ENCODE measurements at regions not wholly inside any gene's neighbourhood (a gene's known extent, or its start where the extent isn't known, plus 50 kb on each side); places are given as distances from the start of the nearest gene placed in this dataset.
"Not testable (repeated sequence)": the region's sequence is repeated elsewhere in the genome, so short reads cannot be mapped to it uniquely, and the experiment has no call there.

DNA sequence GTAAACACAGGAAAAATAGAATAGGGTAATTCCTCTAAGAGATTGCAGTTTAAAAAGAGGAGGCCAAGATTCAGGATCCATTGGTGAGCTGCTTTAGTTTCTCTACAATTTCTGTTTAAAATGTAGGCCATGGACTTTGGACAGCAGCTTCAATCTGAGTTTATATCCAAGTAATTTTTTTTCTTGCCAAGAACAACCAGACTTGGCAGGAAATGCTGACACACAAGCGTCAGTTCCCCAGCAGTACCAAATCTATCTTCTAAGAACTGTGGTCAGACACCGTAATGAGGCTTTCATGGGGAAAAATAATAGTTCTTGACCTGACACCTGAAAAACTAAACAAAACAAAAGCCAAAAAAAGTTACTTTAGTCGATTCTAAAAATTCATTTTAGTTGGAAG lies 528.8 kb downstream of the CSNK1G3 start:
- Mint-ChIP-seq H3K9me3 (peaks cover 4% of the 10 kb centered on the region), H3K36me3 (ENCODE audit: low read depth) (no peaks in the 10 kb centered on the region), H3K27ac (no peak overlapping the region), H3K4me1 (no peaks in the 10 kb centered on the region), H3K27me3 (no peaks in the 10 kb centered on the region), H3K4me3 (no peak overlapping the region)
- no peak for ATAC-seq
- no peak for DNase-seq

DNA sequence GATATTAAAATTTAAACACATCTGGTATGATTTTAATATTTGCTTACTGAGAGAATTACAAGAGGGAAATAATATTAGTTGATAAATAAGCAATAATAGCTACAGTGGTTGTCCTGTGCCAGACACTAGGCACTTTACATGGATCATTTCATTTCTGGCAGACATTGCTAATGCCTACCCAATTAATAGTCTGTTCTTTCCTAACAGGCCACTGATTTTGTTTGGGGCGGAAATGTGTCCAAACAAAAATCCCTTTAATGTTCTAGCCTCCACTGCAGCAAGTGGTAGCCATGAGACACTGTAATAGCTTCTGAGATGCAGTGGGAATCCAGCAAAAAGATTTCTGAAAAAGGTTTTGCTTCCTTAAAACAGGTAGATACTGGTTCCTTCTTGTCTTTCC lies 527.4 kb downstream of the CSNK1G3 start:
- H3K36me3 Mint-ChIP-seq (ENCODE audit: low read depth): no peaks in the 10 kb centered on the region
- peaks cover 4% of the 10 kb centered on the region for H3K9me3 Mint-ChIP-seq
- no peak for ATAC-seq
- H3K27me3 Mint-ChIP-seq: no peaks in the 10 kb centered on the region
- no peak overlapping the region for H3K27ac Mint-ChIP-seq
- DNase-seq: no peak
- H3K4me1 Mint-ChIP-seq: no peaks in the 10 kb centered on the region
- H3K4me3 Mint-ChIP-seq: no peak overlapping the region

DNA sequence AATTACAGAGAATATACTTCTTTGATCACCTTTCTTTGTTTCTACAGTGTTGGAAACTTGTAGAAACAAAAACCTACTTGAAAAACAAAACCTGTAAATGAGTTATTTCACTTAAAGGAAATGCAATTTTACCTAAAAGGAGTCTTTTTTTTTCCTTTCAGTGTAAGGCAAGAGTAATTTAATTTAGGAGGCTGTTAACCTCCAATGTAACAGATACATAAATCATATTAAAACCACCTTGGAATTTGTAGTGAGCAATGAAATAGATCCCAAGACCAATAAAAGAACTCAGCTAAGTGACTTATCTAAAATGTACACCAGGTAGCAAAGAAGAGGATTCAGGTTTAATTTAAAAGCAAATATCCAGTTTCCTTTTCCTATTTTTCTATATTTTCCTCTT lies 524.8 kb downstream of the CSNK1G3 start:
- Mint-ChIP-seq H3K4me1 (peaks cover 1% of the 10 kb centered on the region), H3K27me3 (no peaks in the 10 kb centered on the region), H3K36me3 (ENCODE audit: low read depth) (no peaks in the 10 kb centered on the region), H3K4me3 (no peak overlapping the region), H3K27ac (no peak overlapping the region), H3K9me3 (peaks cover 4% of the 10 kb centered on the region)
- no peak for DNase-seq
- ATAC-seq: no peak

DNA sequence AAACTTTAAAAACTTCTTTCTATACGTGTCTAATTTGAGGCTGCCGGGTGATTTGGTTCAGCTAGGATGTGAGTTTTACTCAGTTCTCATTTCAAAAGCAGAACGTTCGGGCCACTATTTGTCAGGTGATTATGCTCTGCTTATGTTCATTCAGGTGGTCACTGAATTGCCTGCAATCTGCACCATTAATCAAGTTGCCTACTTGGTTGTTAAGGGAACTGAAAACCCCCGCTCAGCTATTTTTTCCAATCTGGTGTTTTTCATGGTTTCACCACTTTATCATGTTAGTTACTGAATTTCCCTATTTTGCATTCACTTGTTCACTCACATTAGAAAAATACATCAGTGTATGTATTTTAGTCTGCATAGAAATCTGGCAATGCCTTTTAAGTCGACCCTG lies 523.0 kb downstream of the CSNK1G3 start:
- no peak overlapping the region for H3K27ac Mint-ChIP-seq
- no peak for ATAC-seq
- no peaks in the 10 kb centered on the region for H3K9me3 Mint-ChIP-seq
- H3K36me3 Mint-ChIP-seq (ENCODE audit: low read depth): no peaks in the 10 kb centered on the region
- peaks cover 1% of the 10 kb centered on the region for H3K4me1 Mint-ChIP-seq
- DNase-seq: no peak
- no peak overlapping the region for H3K4me3 Mint-ChIP-seq
- no peaks in the 10 kb centered on the region for H3K27me3 Mint-ChIP-seq

DNA sequence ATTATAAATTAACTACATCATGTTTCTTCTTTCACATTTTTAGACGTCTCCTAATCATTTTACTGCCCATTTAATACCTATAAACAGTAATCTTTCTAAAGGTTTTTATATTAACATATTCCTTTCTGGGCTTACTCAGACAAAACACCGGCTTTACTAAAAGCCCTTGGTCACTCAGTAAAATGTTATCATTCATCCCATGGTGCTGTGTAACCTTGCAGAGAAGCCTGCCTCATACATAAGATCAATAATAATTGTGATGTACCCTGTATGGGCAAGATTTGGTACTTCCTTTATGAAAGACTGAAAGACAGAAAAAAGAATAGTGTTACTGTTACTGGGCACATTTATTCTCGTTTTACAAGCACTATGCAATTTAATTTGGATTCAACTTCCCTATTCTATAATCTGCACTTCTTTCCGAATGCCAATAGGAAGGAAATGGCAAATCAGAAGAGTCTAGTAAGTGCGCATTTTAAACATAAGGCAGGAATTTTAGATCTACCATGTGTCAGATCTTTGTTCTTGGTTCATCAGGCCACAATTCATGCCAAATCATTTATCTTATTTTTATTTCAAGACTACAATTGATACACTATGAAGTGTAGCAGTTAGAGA lies 522.2 kb downstream of the CSNK1G3 start:
- ATAC-seq: no peak
- Mint-ChIP-seq H3K27me3 (no peaks in the 10 kb centered on the region), H3K4me3 (no peak overlapping the region), H3K9me3 (no peaks in the 10 kb centered on the region), H3K36me3 (ENCODE audit: low read depth) (no peaks in the 10 kb centered on the region), H3K27ac (no peak overlapping the region), H3K4me1 (peaks cover 1% of the 10 kb centered on the region)
- no peak for DNase-seq

DNA sequence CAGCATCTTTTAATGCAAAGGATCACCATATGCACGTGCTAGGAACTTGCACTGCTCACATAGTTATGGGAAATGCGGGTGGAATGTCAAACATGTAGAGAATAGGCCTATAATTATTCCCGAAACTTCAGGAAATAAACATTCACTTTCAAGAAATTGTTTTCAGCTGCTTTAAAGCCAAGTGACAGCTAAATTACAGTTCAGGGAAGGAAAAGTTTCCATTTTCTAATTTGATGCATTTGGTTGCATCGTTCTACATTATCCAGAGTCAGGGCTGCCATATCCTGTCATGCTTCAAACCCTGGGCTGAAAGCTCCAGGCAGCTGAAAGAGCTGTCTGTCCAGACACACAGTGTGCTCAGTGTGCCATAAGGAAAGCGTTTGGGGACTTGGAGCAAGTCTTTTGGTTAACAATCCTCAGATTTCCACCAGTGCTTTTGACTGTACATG lies 518.1 kb downstream of the CSNK1G3 start:
- no peak for DNase-seq
- ATAC-seq: no peak
- Mint-ChIP-seq H3K36me3 (ENCODE audit: low read depth) (no peaks in the 10 kb centered on the region), H3K9me3 (peaks cover 4% of the 10 kb centered on the region), H3K4me1 (peaks cover 1% of the 10 kb centered on the region), H3K27me3 (no peaks in the 10 kb centered on the region), H3K27ac (no peak overlapping the region), H3K4me3 (no peak overlapping the region)

DNA sequence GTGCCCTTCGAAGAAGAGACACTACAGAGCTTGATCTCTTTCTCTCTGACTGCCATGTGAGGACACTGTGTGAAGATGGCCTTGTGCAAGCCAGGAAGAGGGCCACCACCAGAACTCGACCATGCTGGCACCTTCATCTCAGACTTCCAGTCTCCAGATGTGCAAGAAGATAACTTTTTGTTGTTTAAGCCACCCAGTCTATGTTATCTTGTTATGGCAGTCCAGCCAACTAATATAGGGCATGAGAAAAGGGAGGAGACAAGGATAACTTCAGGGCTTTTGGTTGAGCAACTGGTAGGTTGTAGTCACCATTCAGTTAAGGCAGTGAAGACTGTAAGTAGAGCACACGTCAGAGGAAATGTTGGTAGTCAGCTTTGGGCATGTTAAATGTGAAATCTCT lies 515.5 kb downstream of the CSNK1G3 start:
- ATAC-seq (no peak), DNase-seq (no peak)
- no peak overlapping the region for H3K27ac Mint-ChIP-seq
- peaks cover 4% of the 10 kb centered on the region for H3K9me3 Mint-ChIP-seq
- no peak overlapping the region for H3K4me3 Mint-ChIP-seq
- H3K27me3 Mint-ChIP-seq: no peaks in the 10 kb centered on the region
- H3K4me1 Mint-ChIP-seq: no peaks in the 10 kb centered on the region
- H3K36me3 Mint-ChIP-seq (ENCODE audit: low read depth): no peaks in the 10 kb centered on the region

DNA sequence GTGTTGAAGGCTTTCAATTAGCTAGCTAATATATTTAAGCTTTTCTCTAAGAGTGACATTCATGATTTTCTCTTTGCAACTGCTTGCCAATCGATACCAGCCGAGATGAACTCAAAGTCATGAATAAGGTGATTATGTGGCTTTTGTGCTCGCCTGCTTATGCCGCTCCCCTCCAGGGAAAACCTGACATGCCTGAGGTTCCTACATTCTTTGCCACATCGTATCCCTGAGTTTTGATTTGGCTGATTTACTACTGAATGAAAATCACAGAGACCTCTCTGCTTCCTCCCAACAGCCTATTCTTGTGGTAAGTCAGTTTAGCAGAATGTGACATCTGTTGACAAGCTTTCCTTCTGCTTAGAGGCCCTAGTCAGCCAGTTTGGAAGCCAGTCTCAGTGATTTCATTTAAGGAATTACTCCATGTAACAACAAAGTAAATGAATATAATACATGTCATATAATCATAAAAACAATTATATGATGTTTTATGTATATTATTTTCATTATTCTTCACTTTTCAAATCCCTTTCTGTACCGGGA lies 513.4 kb downstream of the CSNK1G3 start:
- ATAC-seq (no peak), DNase-seq (no peak)
- Mint-ChIP-seq H3K36me3 (ENCODE audit: low read depth) (no peaks in the 10 kb centered on the region), H3K27me3 (no peaks in the 10 kb centered on the region), H3K27ac (no peak overlapping the region), H3K4me3 (no peak overlapping the region), H3K4me1 (no peaks in the 10 kb centered on the region), H3K9me3 (peaks cover 11% of the 10 kb centered on the region)

DNA sequence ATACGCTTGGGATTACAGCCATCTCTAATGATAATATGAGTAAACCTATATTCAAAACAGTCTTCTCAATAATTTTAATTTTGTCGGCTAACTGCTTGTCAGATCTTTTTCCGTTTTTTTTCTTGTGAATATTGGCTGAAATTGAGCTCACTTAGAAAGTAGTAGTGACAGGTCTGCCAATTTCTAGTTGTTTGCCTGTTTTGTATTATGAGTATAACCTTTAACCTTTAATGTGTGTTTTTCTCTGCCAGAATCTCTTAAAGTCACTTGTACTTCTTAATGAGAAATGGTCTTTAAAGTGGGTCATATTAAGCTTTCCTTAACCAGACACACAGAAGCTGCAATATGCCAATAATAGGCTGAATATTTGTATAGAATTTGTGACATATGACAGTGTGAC lies 511.0 kb downstream of the CSNK1G3 start:
- peaks cover 11% of the 10 kb centered on the region for H3K9me3 Mint-ChIP-seq
- no peak overlapping the region for H3K27ac Mint-ChIP-seq
- H3K4me3 Mint-ChIP-seq: no peak overlapping the region
- H3K4me1 Mint-ChIP-seq: no peaks in the 10 kb centered on the region
- no peaks in the 10 kb centered on the region for H3K36me3 Mint-ChIP-seq (ENCODE audit: low read depth)
- ATAC-seq: no peak
- H3K27me3 Mint-ChIP-seq: no peaks in the 10 kb centered on the region
- no peak for DNase-seq

DNA sequence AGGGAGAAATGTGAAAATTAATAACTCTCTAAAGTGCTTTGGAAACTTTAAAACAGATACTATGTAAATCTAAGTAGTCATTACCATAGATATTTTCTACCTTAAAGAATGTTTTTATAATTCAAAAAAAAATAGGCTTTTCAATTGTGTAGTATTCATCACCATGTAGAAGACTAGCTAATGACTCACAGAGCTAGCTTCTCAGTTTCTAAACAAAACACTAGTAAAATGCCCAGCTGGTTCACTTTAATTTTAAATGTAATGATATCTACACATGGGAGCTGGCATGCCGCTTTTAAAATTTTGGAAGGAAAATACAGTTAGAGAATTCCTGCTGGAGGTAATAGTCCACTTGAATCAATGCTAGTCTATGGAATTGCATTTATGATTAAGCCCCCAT lies 509.8 kb downstream of the CSNK1G3 start:
- Mint-ChIP-seq H3K36me3 (ENCODE audit: low read depth) (no peaks in the 10 kb centered on the region), H3K4me1 (no peaks in the 10 kb centered on the region), H3K4me3 (no peak overlapping the region), H3K27me3 (no peaks in the 10 kb centered on the region), H3K27ac (no peak overlapping the region), H3K9me3 (peaks cover 11% of the 10 kb centered on the region)
- ATAC-seq: no peak
- no peak for DNase-seq

DNA sequence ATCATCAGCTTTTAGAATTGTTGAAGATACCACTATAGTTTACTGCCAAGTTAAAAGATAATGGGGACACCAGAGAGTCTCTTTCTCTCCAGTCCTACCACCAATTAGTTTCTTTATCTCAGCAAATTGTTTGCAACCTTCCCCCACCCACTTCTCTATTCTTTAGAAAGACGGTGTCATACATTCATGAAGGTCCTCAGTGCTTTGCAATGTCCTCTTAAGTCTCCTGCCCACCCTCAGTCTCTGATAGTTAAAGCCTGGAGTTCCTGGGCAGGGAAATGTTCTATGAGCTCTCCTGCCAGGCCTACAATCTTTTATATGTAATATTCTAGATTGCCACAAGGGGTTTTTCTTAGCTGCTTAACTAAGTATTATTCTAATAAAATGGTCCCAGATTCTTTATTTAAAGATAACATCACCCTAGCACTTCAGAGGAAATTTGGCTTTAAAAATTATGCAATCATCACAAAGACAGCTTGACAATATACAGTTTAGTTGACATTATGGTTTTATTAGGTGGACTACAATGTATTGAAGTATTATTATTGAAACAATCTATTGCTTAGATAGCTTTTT lies 509.2 kb downstream of the CSNK1G3 start:
- no peak overlapping the region for H3K27ac Mint-ChIP-seq
- no peak overlapping the region for H3K4me3 Mint-ChIP-seq
- H3K27me3 Mint-ChIP-seq: no peaks in the 10 kb centered on the region
- ATAC-seq (no peak), DNase-seq (no peak)
- H3K9me3 Mint-ChIP-seq: peaks cover 11% of the 10 kb centered on the region
- no peaks in the 10 kb centered on the region for H3K36me3 Mint-ChIP-seq (ENCODE audit: low read depth)
- H3K4me1 Mint-ChIP-seq: no peaks in the 10 kb centered on the region

DNA sequence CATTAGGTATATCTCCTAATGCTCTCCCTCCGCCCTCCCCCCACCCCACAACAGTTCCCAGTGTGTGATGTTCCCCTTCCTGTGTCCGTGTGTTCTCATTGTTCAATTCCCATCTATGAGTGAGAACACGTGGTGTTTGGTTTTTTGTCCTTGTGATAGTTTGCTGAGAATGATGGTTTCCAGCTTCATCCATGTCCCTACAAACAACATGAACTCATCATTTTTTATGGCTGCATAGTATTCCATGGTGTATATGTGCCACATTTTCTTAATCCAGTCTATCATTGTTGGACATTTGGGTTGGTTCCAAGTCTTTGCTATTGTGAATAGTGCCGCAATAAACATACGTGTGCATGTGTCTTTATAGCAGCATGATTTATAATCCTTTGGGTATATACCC lies 505.3 kb downstream of the CSNK1G3 start:
- not testable (repeated sequence) for H3K4me3 Mint-ChIP-seq; H3K4me1 Mint-ChIP-seq; H3K27me3 Mint-ChIP-seq; ATAC-seq; DNase-seq; H3K36me3 Mint-ChIP-seq (ENCODE audit: low read depth); H3K27ac Mint-ChIP-seq
- peaks cover 13% of the 10 kb centered on the region for H3K9me3 Mint-ChIP-seq

DNA sequence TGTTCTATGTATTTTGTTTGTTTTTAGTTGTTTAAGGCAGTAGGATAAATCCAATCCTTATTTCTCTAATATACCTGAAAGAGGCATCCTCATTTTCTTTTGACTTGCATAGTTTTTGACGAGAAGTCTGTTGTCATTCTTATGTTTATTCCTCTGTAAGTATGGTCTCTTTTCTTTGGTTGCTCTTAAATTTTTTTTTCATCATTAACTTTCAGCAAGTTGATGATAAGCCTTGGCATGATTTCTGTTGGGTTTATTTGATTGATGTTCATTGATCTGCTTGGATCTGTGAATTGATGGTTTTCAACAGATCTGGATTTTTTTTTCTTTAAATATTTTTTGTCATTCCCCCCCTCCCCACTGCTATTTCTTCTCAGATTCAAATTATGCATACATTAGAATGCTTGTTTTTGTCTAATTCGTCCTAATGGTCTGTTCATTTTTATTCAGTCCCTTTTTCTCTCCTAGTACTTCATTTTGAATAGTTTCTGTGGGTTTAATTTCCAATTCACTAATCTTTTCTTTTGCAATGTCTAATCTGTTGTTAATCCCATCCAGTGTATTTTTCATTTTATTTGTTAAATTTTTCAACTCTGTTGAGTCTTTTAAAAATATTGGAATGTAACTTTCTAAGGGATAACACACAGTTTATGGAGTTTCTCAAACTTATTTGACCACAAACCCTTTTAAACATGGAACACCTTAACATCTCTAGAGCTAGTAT lies 495.9 kb downstream of the CSNK1G3 start:
- Mint-ChIP-seq H3K4me3 (no peak overlapping the region), H3K27me3 (no peaks in the 10 kb centered on the region), H3K4me1 (no peaks in the 10 kb centered on the region), H3K9me3 (peaks cover 18% of the 10 kb centered on the region), H3K27ac (no peak overlapping the region), H3K36me3 (ENCODE audit: low read depth) (peaks cover 1% of the 10 kb centered on the region)
- DNase-seq (no peak), ATAC-seq (no peak)

DNA sequence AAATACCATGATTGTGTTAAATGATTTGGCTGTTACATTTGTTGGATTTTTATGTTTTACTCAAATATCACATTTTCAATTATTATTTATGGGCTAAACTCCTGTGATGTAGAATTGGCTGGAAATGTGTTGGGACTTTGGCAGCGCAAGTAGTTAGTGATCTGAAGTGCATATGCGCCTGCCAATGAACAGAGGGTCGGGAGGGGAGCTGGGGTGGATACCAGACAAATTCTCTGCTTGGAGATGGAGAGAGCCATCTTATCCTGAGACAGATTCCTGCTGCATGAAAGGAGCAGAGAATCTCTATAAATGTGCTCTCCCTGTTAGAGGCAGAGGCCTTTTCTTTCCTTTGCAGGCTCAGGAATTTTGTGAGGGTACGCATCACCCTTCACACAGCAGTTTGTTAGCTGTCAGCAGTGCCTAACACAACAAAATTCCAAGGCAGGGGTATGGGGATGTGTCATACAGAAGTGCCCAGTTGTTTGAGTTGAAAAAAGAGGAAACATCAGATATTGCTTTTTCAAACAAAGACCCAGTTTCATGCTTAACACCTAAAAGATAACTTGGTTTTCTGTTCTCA lies 489.1 kb downstream of the CSNK1G3 start:
- DNase-seq (no peak), ATAC-seq (no peak)
- Mint-ChIP-seq H3K9me3 (peaks cover 3% of the 10 kb centered on the region), H3K4me3 (no peak overlapping the region), H3K27ac (no peak overlapping the region), H3K36me3 (ENCODE audit: low read depth) (no peaks in the 10 kb centered on the region), H3K27me3 (no peaks in the 10 kb centered on the region), H3K4me1 (no peaks in the 10 kb centered on the region)

DNA sequence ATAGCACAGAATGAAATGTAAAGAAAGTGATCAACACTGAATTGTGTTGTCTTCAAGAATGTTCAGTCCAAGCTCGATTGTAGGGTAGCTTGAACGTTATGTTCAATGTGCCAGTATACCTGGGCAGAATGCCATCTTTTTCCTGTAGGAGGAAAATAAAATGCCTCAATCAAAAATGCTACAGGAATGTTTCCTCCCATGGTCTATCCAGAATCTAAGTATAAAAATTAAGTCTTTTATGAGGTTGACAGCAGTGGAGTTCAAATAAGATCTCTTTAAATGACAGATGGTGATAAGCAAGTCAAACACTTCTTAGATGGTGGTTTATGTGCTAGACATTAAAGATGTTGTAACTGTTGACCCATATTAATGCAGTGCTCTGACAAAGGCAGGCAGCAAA lies 488.6 kb downstream of the CSNK1G3 start:
- Mint-ChIP-seq H3K4me1 (no peaks in the 10 kb centered on the region), H3K9me3 (no peaks in the 10 kb centered on the region), H3K27me3 (no peaks in the 10 kb centered on the region), H3K4me3 (no peak overlapping the region), H3K27ac (no peak overlapping the region), H3K36me3 (ENCODE audit: low read depth) (no peaks in the 10 kb centered on the region)
- ATAC-seq (no peak), DNase-seq (no peak)
